Activated T-cell treated with anti-CD3 and anti-CD28 coated beads for 24 hours (primary cell): ENCODE measurements at regions not wholly inside any gene's neighbourhood (a gene's known extent, or its start where the extent isn't known, plus 50 kb on each side); places are given as distances from the start of the nearest gene placed in this dataset.

Source experiments
- DNase-seq: peaks from one replicate; pipeline ENCODE4 v3.0.0-alpha.2; 2020; ENCODE audit warnings: low read depth

- no peak for DNase-seq
These were observed 475.6 kb upstream of the TNP1 start for GRCh38 chr2:217335341-217335966.

GRCh38 chr2:217334561-217334960 is 474.7 kb upstream of the TNP1 start:
- DNase-seq: no peak

- no peak for DNase-seq
These were observed 473.0 kb upstream of the TNP1 start for GRCh38 chr2:217332866-217333265.

- DNase-seq: no peak
These were observed 472.5 kb upstream of the TNP1 start for GRCh38 chr2:217332417-217332791.

- DNase-seq: no peak
These were observed 471.9 kb upstream of the TNP1 start for GRCh38 chr2:217331523-217332416.

GRCh38 chr2:217330647-217331046 is 470.8 kb upstream of the TNP1 start:
- no peak for DNase-seq

- DNase-seq: no peak
These were observed 469.2 kb upstream of the TNP1 start for GRCh38 chr2:217329023-217329431.

GRCh38 chr2:217328622-217328978 is 468.7 kb upstream of the TNP1 start:
- DNase-seq: no peak

- DNase-seq: no peak
These were observed 468.2 kb upstream of the TNP1 start for GRCh38 chr2:217327953-217328621.

GRCh38 chr2:217326238-217327022 is 466.6 kb upstream of the TNP1 start:
- no peak for DNase-seq

- no peak for DNase-seq
These were observed 466.0 kb upstream of the TNP1 start for GRCh38 chr2:217325816-217326215.

GRCh38 chr2:217325251-217325650 is 465.4 kb upstream of the TNP1 start:
- DNase-seq: no peak

GRCh38 chr2:217316743-217317142 is 456.9 kb upstream of the TNP1 start:
- DNase-seq: no peak

GRCh38 chr2:217314021-217314460 is 454.2 kb upstream of the TNP1 start:
- no peak for DNase-seq

- no peak for DNase-seq
These were observed 453.5 kb upstream of the TNP1 start for GRCh38 chr2:217313386-217313785.

- no peak for DNase-seq
These were observed 449.2 kb upstream of the TNP1 start for GRCh38 chr2:217309056-217309455.

GRCh38 chr2:217307023-217307422 is 447.2 kb upstream of the TNP1 start:
- DNase-seq: no peak

GRCh38 chr2:217305882-217306281 is 446.0 kb upstream of the TNP1 start:
- DNase-seq: no peak

GRCh38 chr2:217304582-217304981 is 444.7 kb upstream of the TNP1 start:
- DNase-seq: no peak

GRCh38 chr2:217302856-217303255 is 443.0 kb upstream of the TNP1 start:
- no peak for DNase-seq

- no peak for DNase-seq
These were observed 441.5 kb upstream of the TNP1 start for GRCh38 chr2:217301142-217301925.
